SJCRH30 (cell line): ENCODE measurements at regions not wholly inside any gene's neighbourhood (a gene's known extent, or its start where the extent isn't known, plus 50 kb on each side); places are given as distances from the start of the nearest gene placed in this dataset.

Experiments used
- DNase-seq, 2 experiments: peaks; one replicate each; pipeline ENCODE4 v3.0.0-alpha.2; 2015 to 2020
- H3K27ac ChIP-seq: fragments of 250-450 bp; sonication (Bioruptor Pico); 2 replicates; pipeline ENCODE4 v1.5.1; 2020; ENCODE audit warnings: mild to moderate bottlenecking, moderate library complexity
- H3K27me3 ChIP-seq: fragments of 250-450 bp; sonication (Bioruptor Pico); 2 replicates; pipeline ENCODE4 v1.5.1; 2020; ENCODE audit warnings: mild to moderate bottlenecking, moderate library complexity
- H3K36me3 ChIP-seq: fragments of 250-450 bp; sonication (Bioruptor Pico); 2 replicates; pipeline ENCODE4 v1.5.1; 2020; ENCODE audit warnings: mild to moderate bottlenecking, moderate library complexity
- H3K4me1 ChIP-seq: fragments of 250-450 bp; sonication (Bioruptor Pico); 2 replicates; pipeline ENCODE4 v1.5.1; 2020; ENCODE audit warnings: mild to moderate bottlenecking, moderate library complexity
- H3K4me3 ChIP-seq: fragments of 250-450 bp; sonication (Bioruptor Pico); 2 replicates; pipeline ENCODE4 v1.5.1; 2020; ENCODE audit warnings: mild to moderate bottlenecking, moderate library complexity
- H3K9me3 ChIP-seq: fragments of 250-450 bp; sonication (Bioruptor Pico); replicated peaks from 2 replicates; pipeline ENCODE4 v1.5.1; 2020; ENCODE audit warnings: mild to moderate bottlenecking, moderate library complexity

GRCh38 chr11:79594834-79595233, 154.0 kb upstream of the TENM4 start:
- Histone ChIP-seq H3K27me3 (no peaks in the 10 kb centered on the region), H3K27ac (no peak overlapping the region), H3K4me3 (no peak overlapping the region), H3K9me3 (no peaks in the 10 kb centered on the region), H3K36me3 (no peaks in the 10 kb centered on the region), H3K4me1 (no peaks in the 10 kb centered on the region)
- no peak for DNase-seq

GRCh38 chr11:79592824-79593223, 152.0 kb upstream of the TENM4 start:
- H3K4me3 ChIP-seq, result no peak overlapping the region
- H3K27ac ChIP-seq, result no peak overlapping the region
- H3K27me3 ChIP-seq, result no peaks in the 10 kb centered on the region
- H3K36me3 ChIP-seq, result no peaks in the 10 kb centered on the region
- no peaks in the 10 kb centered on the region for H3K4me1 ChIP-seq
- no peak for DNase-seq
- H3K9me3 ChIP-seq, result no peaks in the 10 kb centered on the region

GRCh38 chr11:79592406-79592805, 151.6 kb upstream of the TENM4 start:
- DNase-seq, result no peak
- H3K9me3 ChIP-seq, result no peaks in the 10 kb centered on the region
- no peak overlapping the region for H3K4me3 ChIP-seq
- H3K27ac ChIP-seq, result no peak overlapping the region
- no peaks in the 10 kb centered on the region for H3K27me3 ChIP-seq
- no peaks in the 10 kb centered on the region for H3K4me1 ChIP-seq
- H3K36me3 ChIP-seq, result no peaks in the 10 kb centered on the region

- Histone ChIP-seq H3K36me3 (no peaks in the 10 kb centered on the region), H3K9me3 (no peaks in the 10 kb centered on the region), H3K4me1 (no peaks in the 10 kb centered on the region), H3K27ac (no peak overlapping the region), H3K4me3 (no peak overlapping the region), H3K27me3 (no peaks in the 10 kb centered on the region)
- DNase-seq, result no peak
These were observed 141.6 kb upstream of the TENM4 start for GRCh38 chr11:79582434-79582833.

GRCh38 chr11:79579063-79579462, 138.2 kb upstream of the TENM4 start:
- Histone ChIP-seq H3K4me3 (no peak overlapping the region), H3K9me3 (no peaks in the 10 kb centered on the region), H3K4me1 (no peaks in the 10 kb centered on the region), H3K36me3 (no peaks in the 10 kb centered on the region), H3K27me3 (no peaks in the 10 kb centered on the region), H3K27ac (no peak overlapping the region)
- no peak for DNase-seq

GRCh38 chr11:79578116-79578515, 137.3 kb upstream of the TENM4 start:
- no peaks in the 10 kb centered on the region for H3K9me3 ChIP-seq
- DNase-seq, result no peak

GRCh38 chr11:79575701-79576100, 134.9 kb upstream of the TENM4 start:
- DNase-seq, result no peak
- Histone ChIP-seq H3K27me3 (no peaks in the 10 kb centered on the region), H3K4me3 (no peak overlapping the region), H3K9me3 (no peaks in the 10 kb centered on the region), H3K27ac (no peak overlapping the region), H3K36me3 (no peaks in the 10 kb centered on the region), H3K4me1 (no peaks in the 10 kb centered on the region)

More at GRCh38 chr11:79578116-79578515, 137.3 kb upstream of the TENM4 start:
- Histone ChIP-seq H3K27ac (no peak overlapping the region), H3K36me3 (no peaks in the 10 kb centered on the region), H3K4me1 (no peaks in the 10 kb centered on the region), H3K4me3 (no peak overlapping the region), H3K27me3 (no peaks in the 10 kb centered on the region)

- no peak overlapping the region for H3K27ac ChIP-seq
- no peaks in the 10 kb centered on the region for H3K36me3 ChIP-seq
- DNase-seq, result no peak
- H3K27me3 ChIP-seq, result no peaks in the 10 kb centered on the region
- no peaks in the 10 kb centered on the region for H3K4me1 ChIP-seq
- H3K4me3 ChIP-seq, result no peak overlapping the region
- H3K9me3 ChIP-seq, result no peaks in the 10 kb centered on the region
These were observed 129.3 kb upstream of the TENM4 start for GRCh38 chr11:79570104-79570503.

GRCh38 chr11:79564288-79564925, 123.6 kb upstream of the TENM4 start:
- Histone ChIP-seq H3K9me3 (no peaks in the 10 kb centered on the region), H3K36me3 (no peaks in the 10 kb centered on the region), H3K27ac (no peak overlapping the region), H3K4me1 (no peaks in the 10 kb centered on the region), H3K27me3 (no peaks in the 10 kb centered on the region), H3K4me3 (no peak overlapping the region)
- no peak for DNase-seq

GRCh38 chr11:79561496-79561895, 120.7 kb upstream of the TENM4 start:
- H3K4me3 ChIP-seq, result no peak overlapping the region
- DNase-seq, result no peak
- no peaks in the 10 kb centered on the region for H3K4me1 ChIP-seq
- H3K9me3 ChIP-seq, result no peaks in the 10 kb centered on the region
- H3K36me3 ChIP-seq, result no peaks in the 10 kb centered on the region
- no peak overlapping the region for H3K27ac ChIP-seq
- H3K27me3 ChIP-seq, result no peaks in the 10 kb centered on the region

GRCh38 chr11:79550809-79551208, 110.0 kb upstream of the TENM4 start:
- Histone ChIP-seq H3K4me3 (no peak overlapping the region), H3K27ac (no peak overlapping the region), H3K36me3 (no peaks in the 10 kb centered on the region), H3K4me1 (no peaks in the 10 kb centered on the region), H3K9me3 (no peaks in the 10 kb centered on the region), H3K27me3 (no peaks in the 10 kb centered on the region)
- no peak for DNase-seq

GRCh38 chr11:79547256-79547655, 106.4 kb upstream of the TENM4 start:
- H3K36me3 ChIP-seq, result no peaks in the 10 kb centered on the region
- H3K27ac ChIP-seq, result no peak overlapping the region
- no peak overlapping the region for H3K4me3 ChIP-seq
- no peak for DNase-seq
- H3K9me3 ChIP-seq, result no peaks in the 10 kb centered on the region
- no peaks in the 10 kb centered on the region for H3K4me1 ChIP-seq
- H3K27me3 ChIP-seq, result no peaks in the 10 kb centered on the region

- Histone ChIP-seq H3K27ac (no peak overlapping the region), H3K9me3 (no peaks in the 10 kb centered on the region), H3K4me3 (no peak overlapping the region), H3K27me3 (no peaks in the 10 kb centered on the region), H3K36me3 (no peaks in the 10 kb centered on the region), H3K4me1 (no peaks in the 10 kb centered on the region)
- DNase-seq, result no peak
These were observed 105.5 kb upstream of the TENM4 start for GRCh38 chr11:79546351-79546750.

GRCh38 chr11:79544361-79544760, 103.5 kb upstream of the TENM4 start:
- H3K27me3 ChIP-seq, result no peaks in the 10 kb centered on the region
- no peak for DNase-seq
- H3K27ac ChIP-seq, result no peak overlapping the region
- no peak overlapping the region for H3K4me3 ChIP-seq
- H3K4me1 ChIP-seq, result no peaks in the 10 kb centered on the region
- H3K36me3 ChIP-seq, result no peaks in the 10 kb centered on the region
- no peaks in the 10 kb centered on the region for H3K9me3 ChIP-seq

- DNase-seq, result no peak
- no peak overlapping the region for H3K27ac ChIP-seq
- H3K36me3 ChIP-seq, result no peaks in the 10 kb centered on the region
- no peak overlapping the region for H3K4me3 ChIP-seq
- H3K9me3 ChIP-seq, result no peaks in the 10 kb centered on the region
- no peaks in the 10 kb centered on the region for H3K4me1 ChIP-seq
- no peaks in the 10 kb centered on the region for H3K27me3 ChIP-seq
These were observed 102.3 kb upstream of the TENM4 start for GRCh38 chr11:79543101-79543500.

GRCh38 chr11:79541466-79541865, 100.6 kb upstream of the TENM4 start:
- no peak for DNase-seq
- H3K9me3 ChIP-seq, result no peaks in the 10 kb centered on the region
- no peak overlapping the region for H3K4me3 ChIP-seq
- H3K4me1 ChIP-seq, result no peaks in the 10 kb centered on the region
- no peaks in the 10 kb centered on the region for H3K27me3 ChIP-seq
- no peaks in the 10 kb centered on the region for H3K36me3 ChIP-seq
- H3K27ac ChIP-seq, result no peak overlapping the region
